PC-9 (cell line): ENCODE measurements at regions not wholly inside any gene's neighbourhood (a gene's known extent, or its start where the extent isn't known, plus 50 kb on each side); places are given as distances from the start of the nearest gene placed in this dataset.

Source experiments
- BruUV-seq: library from RNA; stranded (reverse); fragments of 400-500 nt; replicated peaks from 2 replicates; lab custom pipeline; 2021; lab: Mats Ljungman, UMichigan
- CTCF ChIA-PET: fragments of 300-600 bp; sonication (Branson Sonifier 250); formaldehyde crosslinking; loops from one replicate; lab custom pipeline; 2022; ENCODE audit warnings: antibody characterized with exemption; lab: Charles Lee
- POLR2A ChIA-PET: fragments of 300-600 bp; sonication (Branson Sonifier 250); formaldehyde crosslinking; loops from one replicate; lab custom pipeline; 2022; ENCODE audit warnings: antibody characterized with exemption; ENCODE audit not compliant: unreplicated experiment; lab: Charles Lee
- DNase-seq, 2 experiments: peaks; one replicate each; pipeline versions ENCODE4 v3.0.0 to v3.0.0-alpha.2; 2015 to 2022; ENCODE audit warnings: mixed read lengths in 1 of 2
- H2AFZ ChIP-seq: fragments of 200-600 bp; sonication (generic); 2 replicates; pipeline ENCODE4 v1.8.1; 2017; ENCODE audit warnings: antibody characterized with exemption
- H3F3A ChIP-seq: fragments of 200-600 bp; sonication (generic); 2 replicates; pipeline ENCODE4 v1.8.1; 2017; ENCODE audit warnings: antibody characterized with exemption, mild to moderate bottlenecking, low read depth; ENCODE audit not compliant: insufficient read depth
- H3K27ac ChIP-seq: fragments of 200-600 bp; sonication (generic); 2 replicates; pipeline ENCODE4 v1.6.1; 2016; ENCODE audit warnings: mixed run types
- H3K27me3 ChIP-seq: fragments of 200-600 bp; sonication (generic); 2 replicates; pipeline ENCODE4 v1.6.1; 2016; ENCODE audit warnings: low read depth, mixed run types; ENCODE audit not compliant: insufficient read depth
- H3K36me3 ChIP-seq: fragments of 200-600 bp; sonication (generic); 2 replicates; pipeline ENCODE4 v1.6.1; 2016; ENCODE audit warnings: low read depth, mixed run types
- H3K4me1 ChIP-seq: fragments of 200-600 bp; sonication (generic); replicated peaks from 2 replicates; pipeline ENCODE4 v1.6.1; 2016; ENCODE audit warnings: mixed run types; ENCODE audit not compliant: insufficient read depth
- H3K4me2 ChIP-seq: fragments of 200-600 bp; sonication (generic); 2 replicates; pipeline ENCODE4 v1.6.1; 2017; ENCODE audit warnings: mixed run types
- H3K4me3 ChIP-seq: fragments of 200-600 bp; sonication (generic); 2 replicates; pipeline ENCODE4 v1.6.1; 2016; ENCODE audit warnings: mixed run types
- H3K79me2 ChIP-seq: fragments of 200-600 bp; sonication (generic); 2 replicates; pipeline ENCODE4 v1.6.1; 2017; ENCODE audit warnings: low read depth, mixed run types
- H3K9me2 ChIP-seq: fragments of 200-600 bp; sonication (generic); 2 replicates; pipeline ENCODE4 v1.8.1; 2017; ENCODE audit warnings: mild to moderate bottlenecking; ENCODE audit not compliant: insufficient read depth
- H3K9me3 ChIP-seq: fragments of 200-600 bp; sonication (generic); 2 replicates; pipeline ENCODE4 v1.8.1; 2016; ENCODE audit warnings: low read depth; ENCODE audit not compliant: insufficient read depth
- H4K20me1 ChIP-seq: fragments of 200-600 bp; sonication (generic); 2 replicates; pipeline ENCODE4 v1.8.1; 2017; ENCODE audit not compliant: insufficient read depth
- CTCF ChIP-seq: fragments of 200-600 bp; sonication (generic); conservative IDR thresholded peaks from 2 replicates; pipeline ENCODE4 v1.6.1; 2017; ENCODE audit warnings: mixed run types, antibody characterized with exemption, mild to moderate bottlenecking, moderate library complexity
- EZH2 ChIP-seq: fragments of 200-600 bp; sonication (generic); IDR thresholded peaks from 2 replicates; pipeline ENCODE4 v1.8.0; 2017; ENCODE audit warnings: antibody characterized with exemption, low read depth
- intact Hi-C: fragments of 100-400 bp; cut with micrococcal nuclease; formaldehyde crosslinking; loops from one replicate; pipeline ENCODE4 v1.10.0; 2022; ENCODE audit not compliant: unreplicated experiment

DNA sequence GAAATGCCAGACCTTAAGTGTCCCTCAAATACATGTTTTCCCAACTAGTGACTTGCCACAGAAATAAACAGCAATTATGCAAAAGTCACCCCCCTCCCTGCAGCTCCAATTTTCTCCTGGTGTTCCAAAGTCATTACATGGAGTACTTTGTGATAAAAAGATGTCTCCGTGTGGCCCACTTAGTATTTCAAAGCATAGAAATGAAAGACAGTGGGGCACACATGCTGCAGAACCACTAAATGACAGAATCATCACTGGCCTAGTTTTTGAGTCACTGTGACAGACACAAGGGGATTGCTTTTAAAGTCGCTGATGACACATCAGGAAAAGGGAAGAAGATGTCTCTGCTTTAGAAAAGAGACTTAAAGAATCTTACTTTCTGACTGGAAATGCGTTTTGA lies 323.4 kb downstream of the PSAT1 start:
- H3K27ac ChIP-seq: no peak overlapping the region
- H3K79me2 ChIP-seq: no peaks in the 10 kb centered on the region
- no peak overlapping the region for H3K4me2 ChIP-seq
- H4K20me1 ChIP-seq: no peaks in the 10 kb centered on the region
- no peaks in the 10 kb centered on the region for H3K27me3 ChIP-seq
- H3K4me1 ChIP-seq: no peaks in the 10 kb centered on the region
- CTCF ChIA-PET: no interaction called here
- no peak for DNase-seq
- no peaks in the 10 kb centered on the region for H3K9me3 ChIP-seq
- H3K4me3 ChIP-seq: no peak overlapping the region
- no peaks in the 10 kb centered on the region for H3K9me2 ChIP-seq
- no peaks in the 10 kb centered on the region for H3K36me3 ChIP-seq
- POLR2A ChIA-PET: no interaction called here
- H2AFZ ChIP-seq: no peak overlapping the region
- H3F3A ChIP-seq: no peaks in the 10 kb centered on the region
- no TSS peak for BruUV-seq
- intact Hi-C loops: no loop called here
- no peak for TF ChIP-seq EZH2
- TF ChIP-seq CTCF: no peak

DNA sequence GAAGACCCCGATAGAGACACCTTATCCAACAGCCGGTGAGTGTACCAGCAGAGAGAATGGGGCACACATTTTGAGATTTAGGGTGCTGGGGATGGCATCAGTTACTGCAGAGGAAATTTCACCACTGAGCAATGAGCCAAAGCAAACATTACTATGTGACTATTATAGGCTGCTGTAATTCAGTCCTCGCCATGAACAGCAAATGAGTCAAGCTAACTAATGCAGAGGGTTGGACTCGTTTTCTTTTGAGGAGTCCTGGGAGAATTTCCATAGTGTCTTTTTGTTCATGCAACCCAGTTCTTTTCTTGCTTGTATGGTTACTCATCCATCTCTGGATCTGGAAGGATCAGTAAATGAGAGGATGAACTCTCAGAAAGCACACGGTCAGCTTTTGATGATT lies 323.8 kb downstream of the PSAT1 start:
- Histone ChIP-seq H3K9me2 (no peaks in the 10 kb centered on the region), H3K9me3 (no peaks in the 10 kb centered on the region), H3K4me3 (no peak overlapping the region), H4K20me1 (no peaks in the 10 kb centered on the region), H3K27me3 (no peaks in the 10 kb centered on the region), H3K36me3 (no peaks in the 10 kb centered on the region), H2AFZ (no peak overlapping the region), H3K27ac (no peak overlapping the region), H3K4me1 (no peaks in the 10 kb centered on the region), H3K79me2 (no peaks in the 10 kb centered on the region), H3K4me2 (no peak overlapping the region), H3F3A (no peaks in the 10 kb centered on the region)
- no TSS peak for BruUV-seq
- ChIA-PET POLR2A (no interaction called here), CTCF (no interaction called here)
- TF ChIP-seq EZH2: no peak
- no peak for TF ChIP-seq CTCF
- intact Hi-C loops: no loop called here
- no peak for DNase-seq

- no TSS peak for BruUV-seq
- TF ChIP-seq EZH2: no peak
- TF ChIP-seq CTCF: no peak
- Histone ChIP-seq H3K79me2 (no peaks in the 10 kb centered on the region), H2AFZ (no peak overlapping the region), H3K27ac (no peak overlapping the region), H3K9me3 (no peaks in the 10 kb centered on the region), H3K4me1 (no peaks in the 10 kb centered on the region), H3F3A (no peaks in the 10 kb centered on the region), H3K27me3 (no peaks in the 10 kb centered on the region), H3K36me3 (no peaks in the 10 kb centered on the region), H3K4me3 (no peak overlapping the region), H3K9me2 (no peaks in the 10 kb centered on the region), H4K20me1 (no peaks in the 10 kb centered on the region), H3K4me2 (no peak overlapping the region)
- DNase-seq: no peak
- intact Hi-C loops: no loop called here
- CTCF ChIA-PET: no interaction called here
- POLR2A ChIA-PET: no interaction called here
Measured at GRCh38 chr9:78622126-78622525, 325.2 kb downstream of the PSAT1 start.
